H1 (cell line): ENCODE measurements at regions not wholly inside any gene's neighbourhood (a gene's known extent, or its start where the extent isn't known, plus 50 kb on each side); places are given as distances from the start of the nearest gene placed in this dataset.

ENCODE experiments used
- CTCF ChIA-PET: fragments of 300-600 bp; sonication (Branson Sonifier 250); formaldehyde crosslinking; loops from one replicate; lab custom pipeline; 2021; ENCODE audit not compliant: partially characterized antibody; lab: Charles Lee
- POLR2A ChIA-PET: fragments of 300-600 bp; sonication (Branson Sonifier 250); formaldehyde crosslinking; loops from one replicate; lab custom pipeline; 2021; ENCODE audit warnings: inconsistent platforms; ENCODE audit not compliant: partially characterized antibody; lab: Charles Lee
- DNase-seq, 2 experiments: peaks; one replicate each; pipeline versions ENCODE4 v3.0.0 to v3.0.0-alpha.2; 2010 to 2022; ENCODE audit warnings: low spot score in 2 of 2, low read depth in 1 of 2, mixed read lengths in 1 of 2
- FAIRE-seq: peaks from 2 replicates; lab custom pipeline; 2011; peaks lifted over from hg19 to GRCh38; lab: Jason Lieb, UNC
- H2AFZ ChIP-seq: 2 replicates; pipeline ENCODE4 v1.8.1; 2012; ENCODE audit warnings: low read length, inconsistent platforms
- H2AK5ac ChIP-seq: 2 replicates; pipeline ENCODE4 v1.6.1; 2013; ENCODE audit warnings: low read depth, low read length
- H2BK120ac ChIP-seq: replicated peaks from 2 replicates; pipeline ENCODE3; 2013; ENCODE audit warnings: low read depth, low read length, inconsistent platforms
- H2BK12ac ChIP-seq: 2 replicates; pipeline ENCODE4 v1.6.1; 2013; ENCODE audit warnings: low read depth, low read length
- H2BK15ac ChIP-seq: 2 replicates; pipeline ENCODE4 v1.6.1; 2013; ENCODE audit warnings: low read length
- H2BK20ac ChIP-seq: 2 replicates; pipeline ENCODE4 v1.6.1; 2013; ENCODE audit warnings: low read length
- H2BK5ac ChIP-seq: 2 replicates; pipeline ENCODE4 v1.6.1; 2013; ENCODE audit warnings: low read depth, low read length
- H3K14ac ChIP-seq: 2 replicates; pipeline ENCODE4 v1.6.1; 2013; ENCODE audit warnings: inconsistent platforms; ENCODE audit not compliant: insufficient read length
- H3K18ac ChIP-seq: 2 replicates; pipeline ENCODE4 v1.6.1; 2013; ENCODE audit warnings: low read length; ENCODE audit errors: extremely low read depth
- H3K23ac ChIP-seq: 2 replicates; pipeline ENCODE4 v1.6.1; 2013; ENCODE audit warnings: inconsistent platforms; ENCODE audit not compliant: insufficient read length
- H3K23me2 ChIP-seq: 2 replicates; pipeline ENCODE4 v1.6.1; 2013; ENCODE audit warnings: low read depth, low read length
- H3K27ac ChIP-seq: 2 replicates; pipeline ENCODE4 v1.6.1; 2011; ENCODE audit warnings: low read depth, low read length, inconsistent platforms
- H3K27me3 ChIP-seq, 4 experiments: replicated peaks in 1 of 4; 1 replicate in 1 of 4; 2 replicates in 3 of 4; pipeline versions ENCODE4 v1.6.1 to v1.8.1; 2011 to 2013; ENCODE audit warnings: low read length in 3 of 4, mild to moderate bottlenecking in 3 of 4, inconsistent platforms in 2 of 4, mixed read lengths in 2 of 4, moderate library complexity in 1 of 4; ENCODE audit not compliant: control insufficient read depth in 3 of 4, insufficient read depth in 3 of 4; ENCODE audit errors: extremely low read depth in 1 of 4
- H3K36me3 ChIP-seq, 4 experiments: 2 replicates each; pipeline versions ENCODE4 v1.6.1 to v1.8.1; 2011 to 2013; ENCODE audit warnings: mild to moderate bottlenecking in 4 of 4, low read length in 3 of 4, moderate library complexity in 2 of 4, control low read depth in 1 of 4, inconsistent platforms in 1 of 4; ENCODE audit not compliant: insufficient read depth in 4 of 4, control insufficient read depth in 2 of 4
- H3K4ac ChIP-seq: replicated peaks from 2 replicates; pipeline ENCODE3; 2013; ENCODE audit warnings: low read length, low read depth, mixed read lengths, inconsistent platforms; ENCODE audit not compliant: insufficient read length
- H3K4me1 ChIP-seq, 4 experiments: replicated peaks in 1 of 4; 1 replicate in 1 of 4; 2 replicates in 3 of 4; pipeline versions ENCODE4 v1.6.1 to v1.8.1; 2011 to 2013; ENCODE audit warnings: low read length in 3 of 4, inconsistent platforms in 2 of 4, mixed read lengths in 1 of 4; ENCODE audit not compliant: insufficient read depth in 4 of 4, control insufficient read depth in 3 of 4
- H3K4me2 ChIP-seq, 2 experiments: 2 replicates each; pipeline versions ENCODE4 v1.6.1 to v1.8.1; 2011 to 2013; ENCODE audit warnings: low read depth in 2 of 2, low read length in 2 of 2, control low read depth in 1 of 2, inconsistent platforms in 1 of 2, mild to moderate bottlenecking in 1 of 2; ENCODE audit not compliant: insufficient read depth in 1 of 2
- H3K4me3 ChIP-seq, 4 experiments: fragments of 200-600, 300-600 bp in 1 of 4; sonication (generic), shearing (Covaris generic), sonication (Bioruptor Twin) in 1 of 4; 2 replicates each; pipeline versions ENCODE4 v1.5.1 to v1.8.1; 2011 to 2016; ENCODE audit warnings: low read length in 4 of 4, low read depth in 3 of 4, control low read depth in 2 of 4, inconsistent platforms in 2 of 4, mild to moderate bottlenecking in 2 of 4, mixed read lengths in 1 of 4, moderate library complexity in 1 of 4; ENCODE audit not compliant: insufficient read depth in 2 of 4; ENCODE audit errors: extremely low read depth in 1 of 4
- H3K56ac ChIP-seq: replicated peaks from 2 replicates; pipeline ENCODE3; 2013; ENCODE audit warnings: low read depth, mild to moderate bottlenecking, mixed read lengths, low read length, inconsistent platforms; ENCODE audit not compliant: insufficient read length
- H3K79me1 ChIP-seq: 2 replicates; pipeline ENCODE4 v1.6.1; 2013; ENCODE audit warnings: low read depth, low read length, control low read depth
- H3K79me2 ChIP-seq, 2 experiments: 2 replicates each; pipeline versions ENCODE4 v1.6.1 to v1.8.1; 2012 to 2013; ENCODE audit warnings: low read length in 2 of 2, mild to moderate bottlenecking in 2 of 2, inconsistent platforms in 1 of 2; ENCODE audit not compliant: insufficient read depth in 2 of 2, control insufficient read depth in 1 of 2
- H3K9ac ChIP-seq, 4 experiments: replicated peaks in 1 of 4; 1 replicate in 1 of 4; 2 replicates in 3 of 4; pipeline versions ENCODE4 v1.6.1 to v1.8.1; 2011 to 2013; ENCODE audit warnings: low read depth in 3 of 4, low read length in 3 of 4, control low read depth in 2 of 4, mild to moderate bottlenecking in 2 of 4, moderate library complexity in 2 of 4, inconsistent platforms in 1 of 4; ENCODE audit errors: extremely low read depth in 1 of 4
- H3K9me3 ChIP-seq, 2 experiments: 2 replicates each; pipeline versions ENCODE4 v1.6.1 to v1.8.1; 2012 to 2013; ENCODE audit warnings: mild to moderate bottlenecking in 2 of 2, moderate library complexity in 2 of 2, control low read depth in 1 of 2, inconsistent platforms in 1 of 2, low read depth in 1 of 2, low read length in 1 of 2, mixed read lengths in 1 of 2; ENCODE audit not compliant: insufficient read depth in 2 of 2
- H4K20me1 ChIP-seq, 2 experiments: replicated peaks in 1 of 2; 2 replicates each; pipeline versions ENCODE3 to v1.8.1; 2011 to 2013; ENCODE audit warnings: inconsistent platforms in 2 of 2, low read length in 2 of 2, mild to moderate bottlenecking in 1 of 2; ENCODE audit not compliant: insufficient read depth in 2 of 2, control insufficient read depth in 1 of 2
- H4K5ac ChIP-seq: 2 replicates; pipeline ENCODE4 v1.6.1; 2013; ENCODE audit warnings: low read length, low read depth, mixed read lengths, inconsistent platforms; ENCODE audit not compliant: insufficient read length
- H4K8ac ChIP-seq: 2 replicates; pipeline ENCODE4 v1.8.0; 2013; ENCODE audit warnings: mild to moderate bottlenecking, moderate library complexity, low read length, inconsistent platforms; ENCODE audit not compliant: insufficient read depth; ENCODE audit errors: extremely low read depth
- H4K91ac ChIP-seq: replicated peaks from 2 replicates; pipeline ENCODE3; 2013; ENCODE audit warnings: low read length, mixed read lengths, inconsistent platforms; ENCODE audit not compliant: insufficient read length
- BRCA1 ChIP-seq: IDR thresholded peaks from 2 replicates; pipeline ENCODE4 v1.6.1; 2012; ENCODE audit warnings: low read depth, low read length, improper control_type of control experiment
- CBX8 ChIP-seq: fragments of 300-800, 300-1000 bp; sonication (generic); IDR thresholded peaks from 2 replicates; pipeline ENCODE4 v1.7.1; 2016; ENCODE audit warnings: low read depth, low read length, borderline replicate concordance
- KDM5A ChIP-seq: fragments of 200-600 bp; IDR thresholded peaks from 2 replicates; pipeline ENCODE4 v1.7.1; 2012; ENCODE audit warnings: mild to moderate bottlenecking, low read length, inconsistent platforms, mixed read lengths
- NANOG ChIP-seq: IDR thresholded peaks from 2 replicates; pipeline ENCODE4 v1.6.1; 2011; ENCODE audit warnings: low read length, low read depth, mild to moderate bottlenecking, inconsistent platforms; ENCODE audit not compliant: insufficient read depth, poor library complexity, severe bottlenecking
- RBBP5 ChIP-seq: IDR thresholded peaks from 2 replicates; pipeline ENCODE4 v1.7.1; 2012; ENCODE audit warnings: low read depth, mild to moderate bottlenecking, inconsistent platforms, low read length, moderate library complexity, borderline replicate concordance
- SIRT6 ChIP-seq: IDR thresholded peaks from one replicate; pipeline ENCODE4 v1.7.1; 2012; ENCODE audit warnings: low read length, inconsistent platforms
- SIX5 ChIP-seq: IDR thresholded peaks from 2 replicates; pipeline ENCODE4 v1.6.1; 2011; ENCODE audit warnings: mild to moderate bottlenecking, low read depth, low read length
- TAF1 ChIP-seq: IDR thresholded peaks from 2 replicates; pipeline ENCODE4 v1.6.1; 2011; ENCODE audit warnings: mild to moderate bottlenecking, low read depth, low read length
- TAF7 ChIP-seq: optimal IDR thresholded peaks from 2 replicates; pipeline ENCODE3; 2011; ENCODE audit warnings: low read depth, mild to moderate bottlenecking, inconsistent platforms, low read length, moderate library complexity, borderline replicate concordance
- TF ChIP-seq, protein P1 (sequence below): IDR thresholded peaks from 2 replicates; pipeline ENCODE4 v1.6.1; 2011; ENCODE audit warnings: low read depth, mild to moderate bottlenecking, low read length; ENCODE audit not compliant: insufficient read depth

DNA sequence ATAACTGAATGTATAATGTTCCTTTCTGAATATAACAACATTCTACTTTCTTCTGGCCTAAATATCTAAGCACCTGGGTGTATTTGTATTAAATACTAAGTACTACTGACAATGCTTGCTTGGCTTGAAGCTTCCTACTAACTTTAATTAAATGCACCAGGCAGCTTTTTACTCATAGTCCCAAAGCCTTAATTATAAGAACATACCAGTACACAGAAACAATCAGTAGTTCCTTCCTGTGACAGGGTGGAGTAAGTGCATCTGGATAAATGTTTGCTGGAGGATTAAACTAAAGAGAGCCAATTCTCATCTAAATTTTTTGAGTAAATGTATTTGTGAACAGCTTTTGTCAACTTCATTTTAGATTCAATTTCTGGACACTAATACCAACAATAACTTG is 558.6 kb upstream of the SEMA6A start:
- no peak overlapping the region for H3K18ac ChIP-seq
- no peak overlapping the region for H3K4me2 ChIP-seq
- FAIRE-seq: no peak
- no peaks in the 10 kb centered on the region for H3K79me1 ChIP-seq
- no peak overlapping the region for H2BK15ac ChIP-seq
- no peak overlapping the region for H3K56ac ChIP-seq
- H4K5ac ChIP-seq: no peak overlapping the region
- no peak overlapping the region for H2BK120ac ChIP-seq
- no peaks in the 10 kb centered on the region for H3K9me3 ChIP-seq
- H3K27ac ChIP-seq: no peak overlapping the region
- H2AFZ ChIP-seq: no peak overlapping the region
- TF ChIP-seq NANOG (no peak), TAF1 (no peak), RBBP5 (no peak), KDM5A (no peak), SIRT6 (no peak), CBX8 (no peak), SIX5 (no peak), TAF7 (no peak), BRCA1 (no peak)
- TF ChIP-seq, protein P1, sequence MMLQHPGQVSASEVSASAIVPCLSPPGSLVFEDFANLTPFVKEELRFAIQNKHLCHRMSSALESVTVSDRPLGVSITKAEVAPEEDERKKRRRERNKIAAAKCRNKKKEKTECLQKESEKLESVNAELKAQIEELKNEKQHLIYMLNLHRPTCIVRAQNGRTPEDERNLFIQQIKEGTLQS: no peak
- H2AK5ac ChIP-seq: no peak overlapping the region
- H3K79me2 ChIP-seq: no peaks in the 10 kb centered on the region
- H3K36me3 ChIP-seq: no peaks in the 10 kb centered on the region
- no peak overlapping the region for H3K14ac ChIP-seq
- no peaks in the 10 kb centered on the region for H3K27me3 ChIP-seq
- H3K4me1 ChIP-seq: no peaks in the 10 kb centered on the region
- no peak overlapping the region for H2BK12ac ChIP-seq
- no peak overlapping the region for H3K4ac ChIP-seq
- CTCF ChIA-PET: no interaction called here
- no peak overlapping the region for H3K4me3 ChIP-seq
- no peaks in the 10 kb centered on the region for H3K23me2 ChIP-seq
- H4K91ac ChIP-seq: no peak overlapping the region
- H2BK20ac ChIP-seq: no peak overlapping the region
- no peak overlapping the region for H3K23ac ChIP-seq
- no peak overlapping the region for H3K9ac ChIP-seq
- no peak for DNase-seq
- POLR2A ChIA-PET: no interaction called here
- H2BK5ac ChIP-seq: no peak overlapping the region
- no peaks in the 10 kb centered on the region for H4K20me1 ChIP-seq
- H4K8ac ChIP-seq: no peak overlapping the region
